ENCODE measurements at regions not wholly inside any gene's neighbourhood (a gene's known extent, or its start where the extent isn't known, plus 50 kb on each side); places are given as distances from the start of the nearest gene placed in this dataset.
"Not testable (repeated sequence)": the region's sequence is repeated elsewhere in the genome, so short reads cannot be mapped to it uniquely, and the experiment has no call there.

DNA sequence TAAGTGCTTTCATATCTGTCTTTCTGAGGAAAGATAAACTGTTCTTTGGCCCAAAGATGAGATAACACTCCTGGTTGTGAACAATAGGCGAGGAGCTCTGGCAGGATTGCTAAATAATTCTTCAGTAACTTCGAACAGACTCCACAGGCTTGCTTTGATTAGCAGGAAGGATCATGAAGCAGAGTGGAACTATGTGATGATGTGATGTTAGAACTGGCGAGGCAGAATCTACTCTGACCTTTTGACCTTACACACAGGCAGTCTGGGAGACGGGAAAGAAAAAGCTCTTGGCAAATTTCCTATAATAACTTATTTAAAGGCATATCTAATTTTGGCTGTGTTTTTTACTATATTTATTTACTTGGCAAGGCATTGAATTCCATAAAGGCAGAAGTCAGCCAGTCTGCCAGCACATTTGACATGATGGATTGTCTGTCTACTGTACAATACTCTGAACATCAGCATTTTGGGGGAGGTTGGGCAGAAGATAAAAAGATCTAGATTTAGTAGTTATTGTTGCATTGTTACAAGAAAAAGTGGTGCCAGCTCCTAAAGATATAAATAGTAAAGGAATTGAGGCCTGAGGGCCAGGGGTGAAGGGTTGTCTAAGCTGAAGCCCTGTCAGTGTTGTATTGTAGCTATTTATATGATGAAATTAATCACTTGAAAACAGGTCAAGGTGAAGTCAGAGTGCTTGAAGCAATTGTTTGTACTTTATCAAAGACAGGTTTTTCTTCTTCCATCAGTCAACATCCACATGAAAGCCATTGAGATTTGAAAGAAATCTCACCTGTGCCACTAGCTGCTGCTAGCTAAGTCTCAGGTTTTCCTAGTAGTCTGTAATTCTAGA, 708.8 kb downstream of the LTN1 start:
- no peak for FAIRE-seq

DNA sequence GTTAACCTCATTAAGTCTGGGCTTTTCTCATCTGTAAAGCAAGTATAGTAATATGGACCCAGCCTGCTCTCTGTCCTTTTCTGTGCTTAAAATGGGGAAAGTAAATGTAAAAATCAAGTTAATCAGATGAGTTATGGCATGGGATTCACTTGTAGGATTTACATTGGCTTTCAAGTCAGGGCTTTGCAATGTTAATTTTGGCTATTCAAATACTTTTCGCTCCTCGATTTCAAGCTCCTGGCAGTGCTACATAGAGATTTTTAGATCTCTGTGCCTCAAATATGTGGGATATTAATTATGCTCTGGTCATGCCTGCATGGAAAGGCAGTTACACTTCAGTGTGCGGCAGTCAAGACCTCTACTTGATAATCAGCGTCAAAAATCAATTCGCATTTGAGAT, 709.8 kb downstream of the LTN1 start:
- DNase-seq (ENCODE audit: extremely low spot score, insufficient read length, low read depth) (no peak), FAIRE-seq (no peak)

More for the DNA sequence above, 708.8 kb downstream of the LTN1 start:
- DNase-seq (ENCODE audit: extremely low spot score, insufficient read length, low read depth), result no peak

DNA sequence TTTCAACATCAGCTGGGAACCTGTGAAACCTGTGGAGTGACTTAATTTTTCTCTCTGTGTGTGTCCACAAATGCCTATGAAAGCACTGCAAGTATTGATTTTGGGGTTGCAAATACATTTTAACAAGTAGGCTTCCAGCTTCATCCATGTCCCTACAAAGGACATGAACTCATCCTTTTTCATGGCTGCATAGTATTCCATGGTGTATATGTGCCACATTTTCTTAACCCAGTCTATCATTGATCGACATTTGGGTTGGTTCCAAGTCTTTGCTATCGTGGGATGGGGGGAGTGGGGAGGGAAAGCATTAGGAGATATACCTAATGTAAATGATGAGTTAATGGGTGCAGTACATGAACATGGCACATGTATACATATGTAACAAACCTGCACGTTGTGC, 711.3 kb downstream of the LTN1 start:
- not testable (repeated sequence) for FAIRE-seq; DNase-seq (ENCODE audit: extremely low spot score, insufficient read length, low read depth)

DNA sequence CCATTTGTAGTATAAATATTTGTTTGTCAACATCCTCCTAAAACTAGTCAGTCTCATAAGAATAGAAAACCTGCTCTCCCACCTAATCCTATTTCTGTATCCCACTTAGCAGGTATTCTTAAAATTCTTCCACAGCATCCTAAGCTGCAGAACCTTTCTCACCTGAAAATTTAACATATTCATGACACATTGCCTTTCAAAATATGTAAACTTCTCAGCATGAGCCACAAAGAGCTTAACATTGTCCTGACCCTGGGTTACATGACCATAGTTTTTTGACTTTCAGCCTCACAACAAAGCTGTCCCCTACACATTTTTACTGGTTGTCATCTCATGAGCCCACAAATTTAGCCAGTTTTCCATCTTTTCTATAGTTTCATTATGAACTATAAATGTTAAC, 712.1 kb downstream of the LTN1 start:
- no peak for FAIRE-seq
- DNase-seq (ENCODE audit: extremely low spot score, insufficient read length, low read depth), result no peak

DNA sequence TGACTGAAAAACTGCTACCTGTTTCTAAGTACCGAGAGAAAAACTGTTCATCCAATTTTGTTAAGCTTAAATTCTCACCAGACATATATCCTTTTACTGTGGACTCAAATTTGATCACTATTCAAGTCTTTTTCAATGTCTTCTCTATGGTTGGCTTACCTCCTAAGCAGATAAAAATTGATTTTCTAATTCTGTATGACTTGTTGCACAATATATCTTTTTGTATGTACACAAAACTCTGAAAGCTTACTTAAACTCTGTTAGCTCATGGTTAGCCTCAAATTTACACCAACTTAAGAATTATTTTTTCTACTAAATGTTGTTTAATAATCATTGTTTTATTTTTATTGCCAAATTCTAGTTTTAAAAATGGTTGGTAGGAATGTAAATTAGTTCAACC, 715.4 kb downstream of the LTN1 start:
- FAIRE-seq (no peak), DNase-seq (ENCODE audit: extremely low spot score, insufficient read length, low read depth) (no peak)

DNA sequence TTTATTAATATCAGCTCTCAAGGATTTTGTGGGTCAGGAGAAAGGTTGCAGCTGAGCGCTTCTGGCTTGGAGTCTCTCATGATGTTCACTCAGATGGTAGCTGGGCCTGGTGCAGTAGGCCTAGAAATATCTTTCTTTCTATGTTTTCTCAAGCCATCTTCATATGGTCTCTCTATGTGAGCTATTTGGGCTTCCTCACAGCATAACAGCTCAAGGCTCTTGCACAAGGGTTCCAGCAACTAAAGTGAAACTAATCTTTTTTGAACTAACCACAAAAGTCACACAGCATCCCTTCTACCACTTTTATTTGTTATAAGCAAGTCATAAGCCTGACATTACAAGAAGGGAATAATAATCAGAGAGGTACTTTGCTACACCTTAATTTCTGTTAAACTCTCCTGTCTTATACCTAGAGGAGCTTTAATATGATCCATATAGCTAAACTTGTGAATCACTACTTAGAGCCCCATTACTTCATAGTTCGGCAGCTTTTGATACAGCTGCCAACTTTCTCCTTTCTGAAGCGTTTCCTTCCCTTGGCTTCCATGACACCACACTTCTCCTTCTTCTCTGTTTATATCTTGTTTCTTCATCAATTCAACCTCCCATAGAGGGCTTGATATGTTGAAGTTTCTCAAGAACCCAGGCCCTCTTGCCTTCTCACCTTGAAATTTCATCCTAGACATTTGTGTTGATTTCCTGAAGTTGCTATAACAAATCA, 720.2 kb downstream of the LTN1 start:
- no peak for FAIRE-seq
- DNase-seq (ENCODE audit: extremely low spot score, insufficient read length, low read depth), result no peak

DNA sequence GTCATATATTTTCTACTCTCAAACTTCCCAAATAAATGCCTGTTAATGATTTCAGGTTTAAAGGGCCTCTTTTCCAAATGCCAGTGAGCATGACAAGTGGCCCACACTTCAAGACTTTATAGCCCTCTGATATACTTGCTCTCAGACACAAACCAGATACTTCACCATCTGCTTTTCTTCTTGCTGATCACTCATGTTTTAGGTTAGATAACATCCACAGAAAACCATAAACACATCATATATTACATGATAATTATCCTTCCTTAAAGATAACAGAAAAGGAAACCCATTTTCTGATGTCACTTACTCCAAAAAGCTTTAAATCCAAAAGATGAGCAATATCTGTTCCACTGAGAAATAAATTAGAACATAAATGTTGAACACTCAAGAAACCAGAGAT, 723.5 kb downstream of the LTN1 start:
- DNase-seq (ENCODE audit: extremely low spot score, insufficient read length, low read depth), result no peak
- FAIRE-seq, result no peak

DNA sequence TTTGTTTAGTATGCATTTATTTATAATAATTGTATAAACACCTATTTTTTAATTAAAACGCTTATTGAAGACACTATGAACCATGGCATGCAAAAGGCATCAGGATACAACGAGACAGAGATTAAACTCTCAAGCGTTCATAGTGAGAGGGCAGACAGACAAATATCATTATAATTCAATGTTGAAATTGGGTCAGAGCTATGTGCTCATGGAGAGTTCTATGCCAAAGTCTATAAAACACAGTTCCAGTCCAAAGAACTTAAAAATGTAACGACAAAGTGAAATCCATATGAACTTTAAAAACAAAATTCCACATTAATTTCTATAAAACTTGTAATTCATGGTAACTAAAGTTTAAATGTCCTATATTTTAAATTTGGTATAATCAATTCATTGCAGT, 724.0 kb downstream of the LTN1 start:
- no peak for DNase-seq (ENCODE audit: extremely low spot score, insufficient read length, low read depth)
- FAIRE-seq, result no peak

DNA sequence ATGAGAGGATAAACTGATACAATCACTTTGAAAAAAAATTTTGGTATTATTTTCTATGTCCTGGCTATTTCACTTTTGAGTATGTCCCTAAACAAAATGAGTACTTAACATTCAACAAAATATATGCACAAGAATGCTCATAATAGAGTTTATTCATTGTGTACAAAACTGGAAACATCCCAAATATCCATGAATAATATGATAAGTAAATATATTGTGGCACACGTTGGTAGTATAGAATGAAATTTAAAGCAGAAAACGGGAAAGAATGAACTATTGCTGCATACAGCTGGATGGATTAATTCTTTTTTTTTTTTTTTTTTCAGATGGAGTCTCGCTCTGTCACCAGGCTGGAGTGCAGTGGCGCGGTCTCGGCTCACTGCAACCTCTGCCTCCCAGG, 725.2 kb downstream of the LTN1 start:
- FAIRE-seq, result no peak

DNA sequence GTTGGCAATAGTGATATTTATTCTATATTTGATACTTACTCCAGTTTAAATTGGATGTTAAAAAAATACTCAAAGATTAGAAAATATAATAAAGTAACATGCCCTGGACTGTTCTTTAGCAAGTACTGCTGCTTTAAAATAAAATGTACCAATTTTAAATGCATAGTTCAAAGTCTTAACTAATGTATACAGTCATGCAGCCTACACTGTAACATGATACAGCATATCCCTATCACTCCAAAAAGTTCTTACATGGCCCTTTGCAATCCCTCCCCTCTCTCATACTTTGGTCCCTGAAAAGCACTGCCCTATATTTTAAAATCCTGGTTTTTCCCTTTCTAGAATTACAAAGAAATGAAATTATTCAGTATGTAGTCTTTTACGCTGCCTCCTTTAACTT, 726.6 kb downstream of the LTN1 start:
- no peak for FAIRE-seq
- DNase-seq (ENCODE audit: extremely low spot score, insufficient read length, low read depth), result no peak

More for the DNA sequence above, 725.2 kb downstream of the LTN1 start:
- no peak for DNase-seq (ENCODE audit: extremely low spot score, insufficient read length, low read depth)

DNA sequence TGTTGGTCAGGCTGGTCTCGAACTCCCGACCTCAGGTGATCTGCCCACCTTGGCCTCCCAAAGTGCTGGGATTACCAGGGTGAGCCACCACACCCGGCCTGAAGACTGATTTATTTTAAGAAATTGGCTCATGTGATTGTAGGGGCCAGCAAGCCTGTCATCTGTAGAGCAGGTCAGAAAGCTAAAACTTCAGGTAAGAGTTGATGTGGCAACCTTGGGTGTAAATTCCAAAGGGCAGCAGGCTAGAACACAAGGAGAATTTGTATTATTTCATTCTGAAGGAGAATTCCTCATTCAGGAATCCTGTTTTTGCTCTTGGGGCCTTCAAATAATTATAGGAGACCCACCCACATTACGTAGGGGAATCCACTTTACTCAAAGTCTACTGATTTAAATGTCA, 728.7 kb downstream of the LTN1 start:
- FAIRE-seq (no peak), DNase-seq (ENCODE audit: extremely low spot score, insufficient read length, low read depth) (no peak)

DNA sequence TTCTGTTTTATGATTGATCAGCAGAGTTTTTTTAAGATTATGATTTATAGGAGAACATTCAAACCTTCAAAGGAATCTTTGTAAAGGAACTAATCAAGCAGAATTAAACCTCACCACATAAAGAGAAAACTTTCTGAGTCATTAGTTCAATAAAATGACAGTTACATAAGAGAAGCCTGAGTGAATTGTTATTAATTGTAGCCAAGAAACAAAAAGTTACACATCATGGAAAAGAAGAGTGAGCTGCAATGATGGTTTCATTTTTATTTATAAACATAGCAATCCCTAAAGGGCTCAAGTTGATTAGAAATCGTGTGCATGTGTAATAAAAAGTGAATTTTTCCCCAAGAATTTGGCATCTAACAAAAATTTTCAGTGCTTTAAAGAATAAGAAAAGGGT, 731.4 kb downstream of the LTN1 start:
- no peak for DNase-seq (ENCODE audit: extremely low spot score, insufficient read length, low read depth)
- FAIRE-seq, result no peak

DNA sequence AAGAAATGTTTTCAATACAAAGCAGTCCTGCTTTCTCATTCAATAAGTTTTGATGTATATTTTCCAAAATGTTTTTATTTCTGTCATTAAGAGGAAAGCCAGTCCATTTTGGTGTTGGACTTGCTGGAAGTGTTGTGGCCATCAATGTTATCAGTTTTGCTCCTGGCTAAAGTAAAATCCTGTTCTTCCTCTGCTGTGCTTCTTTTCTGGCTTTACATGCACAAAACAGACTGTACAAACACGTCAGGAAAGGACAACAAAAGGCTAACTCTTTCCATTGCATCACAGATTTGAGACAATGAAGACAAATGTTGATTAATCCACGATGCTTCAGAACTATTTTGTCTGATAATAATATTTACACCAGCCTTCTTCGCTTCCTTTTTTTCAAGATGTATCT, 735.4 kb downstream of the LTN1 start:
- FAIRE-seq, result no peak
- DNase-seq (ENCODE audit: extremely low spot score, insufficient read length, low read depth), result no peak

DNA sequence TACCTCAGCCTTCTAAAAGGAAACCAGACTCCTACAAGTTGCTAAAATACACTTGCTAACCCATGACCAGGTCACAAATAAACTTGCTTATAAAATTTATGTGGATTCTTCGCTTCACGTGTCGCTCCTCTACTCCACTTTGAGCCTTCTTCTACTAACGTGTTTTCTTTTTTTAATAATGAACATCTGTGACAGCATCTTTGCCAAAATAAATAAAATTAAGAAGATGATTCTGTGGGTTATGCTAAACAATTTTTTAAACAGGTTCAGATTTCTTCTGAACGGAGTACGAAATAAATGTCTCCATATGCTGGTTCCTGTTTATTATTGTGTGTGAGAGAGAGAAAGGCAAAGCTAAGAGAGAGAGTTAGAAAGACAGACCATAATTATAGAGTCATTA, 735.8 kb downstream of the LTN1 start:
- no peak for FAIRE-seq

DNA sequence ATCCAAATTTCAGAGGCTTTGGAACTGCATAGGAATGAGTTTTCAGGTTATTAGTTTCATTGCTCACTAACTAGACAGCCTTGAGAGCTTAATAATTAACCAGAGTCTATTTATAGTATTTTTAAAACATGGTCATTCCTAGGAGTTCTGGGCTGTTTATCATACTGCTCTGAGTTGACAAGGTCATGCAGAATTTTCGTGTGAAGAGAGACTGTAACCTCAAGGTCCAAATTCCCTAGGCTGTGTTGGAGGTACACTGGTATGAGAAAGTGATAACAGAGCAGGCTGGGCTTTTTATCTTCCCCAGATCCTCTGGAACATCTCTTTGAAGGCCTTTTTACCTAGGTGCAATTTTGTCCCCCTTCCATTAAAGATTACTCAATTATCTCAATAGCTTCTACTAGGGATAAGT, 736.3 kb downstream of the LTN1 start:
- DNase-seq (ENCODE audit: extremely low spot score, insufficient read length, low read depth) (no peak), FAIRE-seq (no peak)

More for the DNA sequence above, 735.8 kb downstream of the LTN1 start:
- no peak for DNase-seq (ENCODE audit: extremely low spot score, insufficient read length, low read depth)

DNA sequence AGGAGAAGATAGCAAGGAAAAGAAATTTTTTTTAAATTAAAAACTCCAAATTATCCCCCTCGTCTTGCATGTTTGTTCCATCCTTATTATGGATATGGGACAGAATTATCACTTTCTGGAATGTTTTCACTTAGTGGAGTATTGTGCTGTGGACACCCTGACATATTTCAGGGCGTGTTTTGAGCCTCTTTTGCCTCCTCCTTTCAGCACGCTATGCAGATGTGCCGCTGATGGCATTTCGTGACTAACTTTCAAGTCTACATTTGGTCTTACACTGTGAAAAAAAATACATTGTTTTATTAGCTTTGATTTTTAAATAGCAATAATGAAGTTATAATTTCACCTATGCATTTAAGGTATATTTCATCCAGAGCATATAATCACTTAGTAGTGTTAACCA, 738.7 kb downstream of the LTN1 start:
- no peak for FAIRE-seq
- DNase-seq (ENCODE audit: extremely low spot score, insufficient read length, low read depth), result no peak

DNA sequence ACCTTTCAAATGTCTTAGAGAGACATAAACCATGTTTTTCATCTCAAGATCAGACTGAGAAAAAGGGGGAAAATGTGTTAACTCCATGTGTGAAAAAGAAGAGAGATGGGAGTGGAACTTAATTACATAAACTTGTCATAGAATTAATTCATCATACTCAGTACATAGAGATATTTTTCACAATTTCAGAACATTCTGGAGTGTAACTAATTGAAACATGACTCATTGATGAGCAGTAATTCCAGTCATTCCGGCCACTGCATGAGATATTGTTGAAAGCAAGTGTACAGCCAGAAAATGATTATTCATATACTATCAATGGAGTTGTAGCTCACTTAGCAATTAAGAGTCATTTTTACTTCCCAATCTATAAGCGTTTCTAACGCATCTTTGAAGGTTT, 739.3 kb downstream of the LTN1 start:
- DNase-seq (ENCODE audit: extremely low spot score, insufficient read length, low read depth) (no peak), FAIRE-seq (no peak)

DNA sequence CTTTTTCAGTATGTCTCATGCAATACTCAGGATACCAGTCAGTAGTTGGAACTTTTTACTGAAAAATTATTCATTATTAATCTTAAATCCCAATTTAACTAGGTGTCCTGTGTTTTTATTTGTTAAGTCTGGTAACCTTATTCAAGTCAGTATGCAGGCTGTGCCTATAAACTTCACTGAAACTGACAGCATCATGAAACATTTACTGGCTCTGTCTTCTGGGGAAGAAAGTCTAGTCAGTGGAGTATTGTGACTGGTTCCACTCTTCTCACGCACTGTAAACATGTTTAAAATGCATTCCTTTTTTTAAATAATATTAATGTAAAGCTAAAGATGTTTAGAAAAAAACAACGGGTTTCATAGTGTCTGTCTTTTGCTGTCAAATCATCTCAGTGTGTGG, 739.7 kb downstream of the LTN1 start:
- DNase-seq (ENCODE audit: extremely low spot score, insufficient read length, low read depth) (no peak), FAIRE-seq (no peak)

DNA sequence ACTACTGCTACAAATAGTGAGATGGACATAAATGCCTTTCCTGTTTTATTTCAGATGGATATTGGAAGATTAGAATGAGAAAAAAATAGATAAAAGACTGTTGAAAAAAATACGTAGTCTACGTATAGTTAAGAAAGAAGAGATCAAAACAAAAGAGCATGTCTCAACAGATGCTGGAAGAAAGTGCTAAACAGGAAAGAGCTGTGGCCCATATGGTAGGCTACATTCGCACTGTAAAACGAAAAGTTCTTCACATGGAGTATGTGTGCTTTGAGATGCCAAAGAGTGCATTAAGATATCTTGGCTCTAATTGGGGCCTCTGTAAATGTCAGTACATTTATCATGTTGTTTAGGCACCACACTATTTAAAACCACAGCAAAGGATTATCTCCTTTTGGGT, 741.7 kb downstream of the LTN1 start:
- no peak for FAIRE-seq
- DNase-seq (ENCODE audit: extremely low spot score, insufficient read length, low read depth), result no peak

DNA sequence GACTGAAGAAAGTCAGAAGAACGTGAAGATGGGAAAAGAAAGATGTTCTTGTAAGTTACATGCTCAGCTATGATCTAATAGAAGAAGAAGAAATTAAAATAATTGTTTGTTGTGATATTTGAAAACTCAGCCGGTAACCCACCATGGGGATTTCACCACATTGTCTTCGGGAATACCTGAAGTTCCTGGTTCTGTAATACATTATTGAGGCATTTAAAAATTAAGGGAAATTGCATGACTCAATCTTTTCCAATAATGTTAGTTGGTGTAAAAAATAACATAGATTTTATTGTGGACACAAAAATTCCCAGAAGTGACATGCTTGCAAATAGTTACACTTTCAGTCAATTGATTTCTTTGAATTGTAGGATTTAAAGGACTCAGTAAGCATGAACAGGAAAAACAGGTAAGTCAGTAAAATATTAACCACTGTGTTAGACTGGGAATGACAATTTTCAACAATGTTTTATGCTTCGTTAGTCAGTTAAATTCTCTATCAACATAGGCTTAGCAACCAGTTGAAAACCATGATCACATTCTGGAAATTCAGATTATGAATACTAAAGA, 745.1 kb downstream of the LTN1 start:
- no peak for DNase-seq (ENCODE audit: extremely low spot score, insufficient read length, low read depth)
- no peak for FAIRE-seq

DNA sequence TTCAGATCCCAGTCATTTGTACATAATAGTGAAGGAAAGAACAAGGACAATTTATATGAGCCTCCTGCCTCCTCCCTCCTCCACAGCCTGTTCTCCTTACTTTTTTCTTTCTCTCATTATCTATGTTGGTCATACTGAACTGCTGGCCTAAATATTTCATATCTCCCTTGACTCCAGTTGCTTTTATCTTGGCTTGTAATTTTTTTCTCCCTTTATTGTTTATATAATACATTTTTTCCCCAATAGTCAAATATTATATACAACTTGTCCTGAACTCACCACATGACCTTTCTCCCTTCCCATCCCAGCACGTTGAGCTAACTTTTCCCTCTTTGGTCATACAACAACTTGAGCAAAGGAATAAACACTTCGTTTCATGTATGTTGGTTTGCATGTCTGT, 752.1 kb downstream of the LTN1 start:
- DNase-seq (ENCODE audit: extremely low spot score, insufficient read length, low read depth) (no peak), FAIRE-seq (no peak)

Measured in GM18507 (cell line).